ENCODE measurements at regions not wholly inside any gene's neighbourhood (a gene's known extent, or its start where the extent isn't known, plus 50 kb on each side); places are given as distances from the start of the nearest gene placed in this dataset.

DNA sequence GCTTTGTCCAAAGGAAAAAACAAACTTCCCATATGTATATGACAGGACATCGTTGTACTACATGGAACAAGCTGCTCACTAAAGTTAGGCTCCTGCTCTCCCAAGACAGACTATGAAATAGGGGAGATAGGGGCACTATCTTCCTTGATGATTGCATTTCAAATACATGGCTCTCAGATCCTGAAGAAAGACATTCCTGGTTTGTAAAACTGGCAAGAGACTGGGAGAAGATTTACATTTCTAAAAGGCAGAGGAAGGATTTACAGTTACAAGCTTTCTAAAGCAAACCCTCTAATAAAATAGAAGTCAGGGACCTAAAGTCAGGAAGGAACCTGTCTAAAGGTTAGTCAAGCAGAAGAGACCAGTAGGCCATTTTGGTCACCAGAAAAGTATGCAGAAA lies 103.7 kb downstream of the SLC17A6 start:
- ChIA-PET POLR2A (no interaction called here), CTCF (ENCODE audit: low intra/inter-chr PET ratio) (no interaction called here)
- WGBS (ENCODE audit: insufficient coverage, low coverage, missing lambda C conversion rate) = 0% methylated on average over 1 of the region's 1 CpG
- no peak for FAIRE-seq
- no TSS peak for BruUV-seq (replicated peaks)
- Histone ChIP-seq H3K36me3 (ENCODE audit: control insufficient read depth, insufficient read depth, low read length) (no peaks in the 10 kb centered on the region), H3K9me3 (replicated peaks; ENCODE audit: control insufficient read depth, insufficient read depth, low read depth, low read length) (no peaks in the 10 kb centered on the region), H3K4me2 (ENCODE audit: insufficient read depth, low read length) (no peak overlapping the region), H2AFZ (ENCODE audit: low read depth, low read length) (no peak overlapping the region), H3K4me1 (replicated peaks in 1 of 2; ENCODE audit: control insufficient read depth in 2 of 2, insufficient read depth in 2 of 2, low read length in 2 of 2) (no peaks in the 10 kb centered on the region), H3K9me1 (ENCODE audit: control insufficient read depth, insufficient read depth, low read length) (no peaks in the 10 kb centered on the region), H3K27ac (ENCODE audit: extremely low read depth, low read depth, low read length) (no peak overlapping the region), H3K27me3 (ENCODE audit: control insufficient read depth in 2 of 2, insufficient read depth in 2 of 2, low read length in 2 of 2) (no peaks in the 10 kb centered on the region), H3K4me3 (no peak overlapping the region), H3K9ac (ENCODE audit: insufficient read depth in 1 of 2, low read depth in 2 of 2, low read length in 2 of 2) (no peak overlapping the region), H3K79me2 (ENCODE audit: control insufficient read depth, insufficient read depth, low read length) (no peaks in the 10 kb centered on the region), H4K20me1 (replicated peaks; ENCODE audit: control insufficient read depth, insufficient read depth, low read length) (no peaks in the 10 kb centered on the region)
- DNase-seq (ENCODE audit: extremely low read depth in 1 of 4, low spot score in 3 of 4) = no peak
- in situ Hi-C loops (cut with MboI) (no loop called here), intact Hi-C loops (cut with micrococcal nuclease) (no loop called here)
- no peak for TF ChIP-seq ZNF232 (CRISPR knock-in tag; IDR thresholded peaks at IDR 0.05)
- no peak for TF ChIP-seq PHB2 (IDR thresholded peaks at IDR 0.05; ENCODE audit: low read depth)
- TF ChIP-seq, protein P1, sequence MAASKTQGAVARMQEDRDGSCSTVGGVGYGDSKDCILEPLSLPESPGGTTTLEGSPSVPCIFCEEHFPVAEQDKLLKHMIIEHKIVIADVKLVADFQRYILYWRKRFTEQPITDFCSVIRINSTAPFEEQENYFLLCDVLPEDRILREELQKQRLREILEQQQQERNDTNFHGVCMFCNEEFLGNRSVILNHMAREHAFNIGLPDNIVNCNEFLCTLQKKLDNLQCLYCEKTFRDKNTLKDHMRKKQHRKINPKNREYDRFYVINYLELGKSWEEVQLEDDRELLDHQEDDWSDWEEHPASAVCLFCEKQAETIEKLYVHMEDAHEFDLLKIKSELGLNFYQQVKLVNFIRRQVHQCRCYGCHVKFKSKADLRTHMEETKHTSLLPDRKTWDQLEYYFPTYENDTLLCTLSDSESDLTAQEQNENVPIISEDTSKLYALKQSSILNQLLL (CRISPR knock-in tag; IDR thresholded peaks at IDR 0.05; ENCODE audit: borderline replicate concordance) = no peak
- TF ChIP-seq ARNT (IDR thresholded peaks at IDR 0.05) = no peak
- TF ChIP-seq LEF1 (IDR thresholded peaks at IDR 0.05) = no peak
- no peak for TF ChIP-seq MYC (IDR thresholded peaks at IDR 0.05; ENCODE audit: low read depth, low read length)
- no peak for TF ChIP-seq MYC (CRISPR knock-in tag; IDR thresholded peaks at IDR 0.05; ENCODE audit: borderline replicate concordance, low read depth)
- TF ChIP-seq HOXB6 (CRISPR knock-in tag; IDR thresholded peaks at IDR 0.05; ENCODE audit: borderline replicate concordance) = no peak
- no peak for TF ChIP-seq PRMT5 (CRISPR knock-in tag; IDR thresholded peaks at IDR 0.05)
- no peak for TF ChIP-seq CHD4 (IDR thresholded peaks at IDR 0.05; ENCODE audit: insufficient read depth, insufficient replicate concordance, low read depth, low read length, poor library complexity, severe bottlenecking)
- TF ChIP-seq GABPB1 (CRISPR knock-in tag; IDR thresholded peaks at IDR 0.05) = no peak
- TF ChIP-seq CBX1 (IDR thresholded peaks at IDR 0.05; ENCODE audit: low read depth) = no peak
- TF ChIP-seq ZNF707 (CRISPR knock-in tag; conservative IDR thresholded peaks at IDR 0.05) = no peak
- no peak for TF ChIP-seq ZNF354B (CRISPR knock-in tag; IDR thresholded peaks at IDR 0.05)
- TF ChIP-seq, protein P2, sequence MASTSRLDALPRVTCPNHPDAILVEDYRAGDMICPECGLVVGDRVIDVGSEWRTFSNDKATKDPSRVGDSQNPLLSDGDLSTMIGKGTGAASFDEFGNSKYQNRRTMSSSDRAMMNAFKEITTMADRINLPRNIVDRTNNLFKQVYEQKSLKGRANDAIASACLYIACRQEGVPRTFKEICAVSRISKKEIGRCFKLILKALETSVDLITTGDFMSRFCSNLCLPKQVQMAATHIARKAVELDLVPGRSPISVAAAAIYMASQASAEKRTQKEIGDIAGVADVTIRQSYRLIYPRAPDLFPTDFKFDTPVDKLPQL (IDR thresholded peaks at IDR 0.05; ENCODE audit: extremely low read depth, insufficient read length) = no peak
- no peak for TF ChIP-seq PHB (CRISPR knock-in tag; IDR thresholded peaks at IDR 0.05)
- no peak for TF ChIP-seq NCOA2 (IDR thresholded peaks at IDR 0.05; ENCODE audit: partially characterized antibody in 2 of 2)
- no peak for TF ChIP-seq DACH1 (IDR thresholded peaks at IDR 0.05; ENCODE audit: partially characterized antibody)
- TF ChIP-seq, protein P3, sequence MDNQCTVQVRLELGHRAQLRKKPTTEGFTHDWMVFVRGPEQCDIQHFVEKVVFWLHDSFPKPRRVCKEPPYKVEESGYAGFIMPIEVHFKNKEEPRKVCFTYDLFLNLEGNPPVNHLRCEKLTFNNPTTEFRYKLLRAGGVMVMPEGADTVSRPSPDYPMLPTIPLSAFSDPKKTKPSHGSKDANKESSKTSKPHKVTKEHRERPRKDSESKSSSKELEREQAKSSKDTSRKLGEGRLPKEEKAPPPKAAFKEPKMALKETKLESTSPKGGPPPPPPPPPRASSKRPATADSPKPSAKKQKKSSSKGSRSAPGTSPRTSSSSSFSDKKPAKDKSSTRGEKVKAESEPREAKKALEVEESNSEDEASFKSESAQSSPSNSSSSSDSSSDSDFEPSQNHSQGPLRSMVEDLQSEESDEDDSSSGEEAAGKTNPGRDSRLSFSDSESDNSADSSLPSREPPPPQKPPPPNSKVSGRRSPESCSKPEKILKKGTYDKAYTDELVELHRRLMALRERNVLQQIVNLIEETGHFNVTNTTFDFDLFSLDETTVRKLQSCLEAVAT (IDR thresholded peaks at IDR 0.05) = no peak
- TF ChIP-seq, protein P4, sequence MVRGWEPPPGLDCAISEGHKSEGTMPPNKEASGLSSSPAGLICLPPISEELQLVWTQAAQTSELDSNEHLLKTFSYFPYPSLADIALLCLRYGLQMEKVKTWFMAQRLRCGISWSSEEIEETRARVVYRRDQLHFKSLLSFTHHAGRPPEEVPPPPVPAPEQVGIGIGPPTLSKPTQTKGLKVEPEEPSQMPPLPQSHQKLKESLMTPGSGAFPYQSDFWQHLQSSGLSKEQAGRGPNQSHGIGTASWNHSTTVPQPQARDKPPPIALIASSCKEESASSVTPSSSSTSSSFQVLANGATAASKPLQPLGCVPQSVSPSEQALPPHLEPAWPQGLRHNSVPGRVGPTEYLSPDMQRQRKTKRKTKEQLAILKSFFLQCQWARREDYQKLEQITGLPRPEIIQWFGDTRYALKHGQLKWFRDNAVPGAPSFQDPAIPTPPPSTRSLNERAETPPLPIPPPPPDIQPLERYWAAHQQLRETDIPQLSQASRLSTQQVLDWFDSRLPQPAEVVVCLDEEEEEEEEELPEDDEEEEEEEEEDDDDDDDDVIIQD (CRISPR knock-in tag; IDR thresholded peaks at IDR 0.05) = no peak
- TF ChIP-seq CBX3 (IDR thresholded peaks at IDR 0.05; ENCODE audit: borderline replicate concordance in 1 of 2, low read length in 2 of 2) = no peak
- ATAC-seq = no peak
